Keratinocyte (primary cell): ENCODE measurements at regions not wholly inside any gene's neighbourhood (a gene's known extent, or its start where the extent isn't known, plus 50 kb on each side); places are given as distances from the start of the nearest gene placed in this dataset.

Source experiments
- DNase-seq: peaks from one replicate; pipeline ENCODE4 v3.0.0-alpha.2; 2011; ENCODE audit warnings: low read depth, missing footprints, low spot score
- FAIRE-seq: peaks from 2 replicates; lab custom pipeline; 2011; peaks lifted over from hg19 to GRCh38; lab: Jason Lieb, UNC
- H2AFZ ChIP-seq: 2 replicates; pipeline ENCODE4 v1.6.0; 2012; ENCODE audit warnings: low read length, control low read depth, inconsistent platforms; ENCODE audit not compliant: control insufficient read depth
- H3K27ac ChIP-seq: 2 replicates; pipeline ENCODE4 v1.5.1; 2011; ENCODE audit warnings: low read length; ENCODE audit not compliant: control insufficient read depth, insufficient read depth
- H3K27me3 ChIP-seq: 3 replicates; pipeline ENCODE4 v1.6.0; 2011; ENCODE audit warnings: low read length; ENCODE audit not compliant: control insufficient read depth, insufficient read depth; ENCODE audit errors: extremely low read depth
- H3K36me3 ChIP-seq, 2 experiments: 2 replicates in 1 of 2; 3 replicates in 1 of 2; pipeline ENCODE4 v1.5.1; 2011; ENCODE audit warnings: low read length in 2 of 2, mild to moderate bottlenecking in 1 of 2; ENCODE audit not compliant: control insufficient read depth in 2 of 2, insufficient read depth in 2 of 2; ENCODE audit errors: extremely low read depth in 1 of 2
- H3K4me1 ChIP-seq: 3 replicates; pipeline ENCODE4 v1.5.1; 2011; ENCODE audit warnings: low read length; ENCODE audit not compliant: control insufficient read depth, insufficient read depth; ENCODE audit errors: extremely low read depth
- H3K4me2 ChIP-seq: 3 replicates; pipeline ENCODE4 v1.6.0; 2011; ENCODE audit warnings: low read depth, low read length; ENCODE audit not compliant: control insufficient read depth, insufficient read depth; ENCODE audit errors: extremely low read depth
- H3K4me3 ChIP-seq, 3 experiments: fragments of 200-600 bp in 1 of 3; sonication (generic) in 1 of 3; 2 replicates in 2 of 3; 3 replicates in 1 of 3; pipeline ENCODE4 v1.5.1; 2011 to 2016; ENCODE audit warnings: low read length in 3 of 3, mild to moderate bottlenecking in 3 of 3, control low read depth in 2 of 3, inconsistent platforms in 1 of 3, low read depth in 1 of 3, mixed read lengths in 1 of 3, mixed run types in 1 of 3, moderate library complexity in 1 of 3; ENCODE audit not compliant: control insufficient read depth in 2 of 3, insufficient read depth in 2 of 3; ENCODE audit errors: extremely low read depth in 1 of 3
- H3K79me2 ChIP-seq: 2 replicates; pipeline ENCODE4 v1.6.0; 2012; ENCODE audit warnings: low read length; ENCODE audit not compliant: control insufficient read depth, insufficient read depth
- H3K9ac ChIP-seq: 3 replicates; pipeline ENCODE4 v1.6.0; 2011; ENCODE audit warnings: low read length; ENCODE audit not compliant: control insufficient read depth, insufficient read depth; ENCODE audit errors: extremely low read depth
- H3K9me1 ChIP-seq: 3 replicates; pipeline ENCODE4 v1.6.0; 2011; ENCODE audit warnings: low read length; ENCODE audit not compliant: control insufficient read depth, insufficient read depth; ENCODE audit errors: extremely low read depth
- H3K9me3 ChIP-seq: 2 replicates; pipeline ENCODE4 v1.5.1; 2012; ENCODE audit warnings: low read depth, low read length; ENCODE audit not compliant: control insufficient read depth
- H4K20me1 ChIP-seq: 3 replicates; pipeline ENCODE4 v1.6.0; 2011; ENCODE audit warnings: low read length; ENCODE audit not compliant: control insufficient read depth, insufficient read depth; ENCODE audit errors: extremely low read depth
- CTCF ChIP-seq, 3 experiments: IDR thresholded peaks in 1 of 3; conservative IDR thresholded peaks in 1 of 3; optimal IDR thresholded peaks in 1 of 3; 2 replicates in 2 of 3; 3 replicates in 1 of 3; pipeline versions ENCODE3 to v1.5.1; 2011; ENCODE audit warnings: low read length in 3 of 3, mild to moderate bottlenecking in 3 of 3, moderate library complexity in 2 of 3, control low read depth in 1 of 3, inconsistent platforms in 1 of 3; ENCODE audit not compliant: insufficient read depth in 2 of 3; ENCODE audit errors: extremely low read depth in 1 of 3
- EZH2 ChIP-seq: IDR thresholded peaks from one replicate; pipeline ENCODE4 v1.6.1; 2012; ENCODE audit warnings: inconsistent platforms, mild to moderate bottlenecking, low read length, moderate library complexity
- dilution Hi-C: fragments of 300-500 bp; cut with MboI; formaldehyde crosslinking; loops from one replicate; pipeline ENCODE4 v1.7.0; 2020; ENCODE audit warnings: low sequenced_read_pairs; ENCODE audit not compliant: extremely low pct_ligation_motif_present

- no peak overlapping the region for H3K27ac ChIP-seq
- no peak overlapping the region for H2AFZ ChIP-seq
- TF ChIP-seq EZH2, result no peak
- no peak for TF ChIP-seq CTCF (optimal IDR thresholded peaks at IDR 0.05 in 1 of 3, IDR thresholded peaks at IDR 0.05 in 1 of 3, conservative IDR thresholded peaks at IDR 0.05 in 1 of 3; ENCODE audit: extremely low read depth in 1 of 3, insufficient read depth in 2 of 3, low read length in 3 of 3)
- dilution Hi-C loops, result no loop called here
- H3K4me3 ChIP-seq, result no peak overlapping the region
- no peaks in the 10 kb centered on the region for H3K9me3 ChIP-seq
- FAIRE-seq (no peak), DNase-seq (no peak)
- no peaks in the 10 kb centered on the region for H3K4me1 ChIP-seq
- H3K9ac ChIP-seq, result no peak overlapping the region
- no peaks in the 10 kb centered on the region for H3K79me2 ChIP-seq
- H3K27me3 ChIP-seq, result no peaks in the 10 kb centered on the region
- no peak overlapping the region for H3K4me2 ChIP-seq
- H4K20me1 ChIP-seq, result no peaks in the 10 kb centered on the region
- H3K9me1 ChIP-seq, result no peaks in the 10 kb centered on the region
- H3K36me3 ChIP-seq, result no peaks in the 10 kb centered on the region
Observed at GRCh38 chr6:113330636-113330946, 526.6 kb upstream of the MARCKS start.

GRCh38 chr6:113331021-113331420 lies 526.1 kb upstream of the MARCKS start:
- no peaks in the 10 kb centered on the region for H3K36me3 ChIP-seq
- no peak overlapping the region for H3K9ac ChIP-seq
- no peak for TF ChIP-seq EZH2
- TF ChIP-seq CTCF (optimal IDR thresholded peaks at IDR 0.05 in 1 of 3, IDR thresholded peaks at IDR 0.05 in 1 of 3, conservative IDR thresholded peaks at IDR 0.05 in 1 of 3; ENCODE audit: extremely low read depth in 1 of 3, insufficient read depth in 2 of 3, low read length in 3 of 3), result no peak
- no peak overlapping the region for H3K4me2 ChIP-seq
- no peaks in the 10 kb centered on the region for H4K20me1 ChIP-seq
- FAIRE-seq, result no peak
- H2AFZ ChIP-seq, result no peak overlapping the region
- no peak overlapping the region for H3K27ac ChIP-seq
- no peak overlapping the region for H3K4me3 ChIP-seq
- H3K27me3 ChIP-seq, result no peaks in the 10 kb centered on the region
- H3K79me2 ChIP-seq, result no peaks in the 10 kb centered on the region
- no peaks in the 10 kb centered on the region for H3K9me1 ChIP-seq
- H3K4me1 ChIP-seq, result no peaks in the 10 kb centered on the region
- DNase-seq, result no peak
- H3K9me3 ChIP-seq, result no peaks in the 10 kb centered on the region
- dilution Hi-C loops, result no loop called here
